ENCODE measurements at regions not wholly inside any gene's neighbourhood (a gene's known extent, or its start where the extent isn't known, plus 50 kb on each side); places are given as distances from the start of the nearest gene placed in this dataset.

DNA sequence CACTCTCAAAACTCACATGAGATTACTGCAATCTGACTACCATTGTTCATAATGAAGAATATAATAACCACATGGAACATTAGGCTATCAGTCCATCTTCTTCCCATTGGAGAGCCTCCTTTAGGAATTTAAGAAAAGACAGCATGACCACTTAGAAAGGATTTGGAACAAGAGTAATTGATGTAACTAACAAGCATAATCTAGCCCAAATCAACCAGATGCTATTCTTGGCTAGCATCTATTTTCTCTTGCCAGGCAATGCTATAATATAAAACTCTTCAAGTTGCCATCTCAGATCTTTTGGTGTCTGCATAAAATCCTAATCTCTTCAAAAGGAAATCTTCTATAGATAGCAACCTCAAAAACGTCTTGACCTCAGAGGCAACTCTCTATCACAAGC is 152.0 kb upstream of the REG3G start:
- in situ Hi-C loops (cut with MboI; ENCODE audit: low sequenced_read_pairs in 4 of 4): no loop called here
- TF ChIP-seq, protein P1, sequence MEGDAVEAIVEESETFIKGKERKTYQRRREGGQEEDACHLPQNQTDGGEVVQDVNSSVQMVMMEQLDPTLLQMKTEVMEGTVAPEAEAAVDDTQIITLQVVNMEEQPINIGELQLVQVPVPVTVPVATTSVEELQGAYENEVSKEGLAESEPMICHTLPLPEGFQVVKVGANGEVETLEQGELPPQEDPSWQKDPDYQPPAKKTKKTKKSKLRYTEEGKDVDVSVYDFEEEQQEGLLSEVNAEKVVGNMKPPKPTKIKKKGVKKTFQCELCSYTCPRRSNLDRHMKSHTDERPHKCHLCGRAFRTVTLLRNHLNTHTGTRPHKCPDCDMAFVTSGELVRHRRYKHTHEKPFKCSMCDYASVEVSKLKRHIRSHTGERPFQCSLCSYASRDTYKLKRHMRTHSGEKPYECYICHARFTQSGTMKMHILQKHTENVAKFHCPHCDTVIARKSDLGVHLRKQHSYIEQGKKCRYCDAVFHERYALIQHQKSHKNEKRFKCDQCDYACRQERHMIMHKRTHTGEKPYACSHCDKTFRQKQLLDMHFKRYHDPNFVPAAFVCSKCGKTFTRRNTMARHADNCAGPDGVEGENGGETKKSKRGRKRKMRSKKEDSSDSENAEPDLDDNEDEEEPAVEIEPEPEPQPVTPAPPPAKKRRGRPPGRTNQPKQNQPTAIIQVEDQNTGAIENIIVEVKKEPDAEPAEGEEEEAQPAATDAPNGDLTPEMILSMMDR (IDR thresholded peaks at IDR 0.05 in 4 of 5, conservative IDR thresholded peaks at IDR 0.05 in 1 of 5): no peak
- no peak for TF ChIP-seq POLR2A (IDR thresholded peaks at IDR 0.05)

DNA sequence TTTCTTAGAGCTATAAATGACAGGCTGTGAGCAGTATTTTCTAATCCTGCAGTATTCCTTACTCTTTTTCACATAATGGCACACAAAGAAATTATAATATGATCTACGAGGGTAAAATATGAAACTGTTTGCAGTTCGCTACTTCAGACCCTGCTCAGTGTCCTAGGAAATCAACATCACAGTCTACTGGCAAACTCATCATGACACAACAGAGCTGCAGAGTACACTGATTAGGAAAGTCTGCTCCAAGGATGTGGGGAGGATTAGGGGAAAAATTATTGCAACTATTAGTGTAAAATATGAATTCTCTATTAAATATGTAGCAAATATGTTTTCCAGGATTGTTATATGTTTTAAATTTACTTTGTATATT is 149.2 kb upstream of the REG3G start:
- ATAC-seq: no peak
- in situ Hi-C loops (cut with MboI; ENCODE audit: low sequenced_read_pairs in 4 of 4): no loop called here
- no peak for TF ChIP-seq POLR2A (IDR thresholded peaks at IDR 0.05)
- TF ChIP-seq, protein P1 (IDR thresholded peaks at IDR 0.05 in 4 of 5, conservative IDR thresholded peaks at IDR 0.05 in 1 of 5): no peak

More for the DNA sequence above, 152.0 kb upstream of the REG3G start:
- H3K4me3 ChIP-seq: no peak overlapping the region
- intact Hi-C loops (cut with DNase I; ENCODE audit: low total_unique reads): no loop called here
- H3K4me1 ChIP-seq: no peaks in the 10 kb centered on the region
- DNase-seq (no peak), ATAC-seq (no peak)
- H3K9me3 ChIP-seq: no peaks in the 10 kb centered on the region
- H3K27me3 ChIP-seq: no peaks in the 10 kb centered on the region
- H3K27ac ChIP-seq: no peak overlapping the region
- no peaks in the 10 kb centered on the region for H3K36me3 ChIP-seq

DNA sequence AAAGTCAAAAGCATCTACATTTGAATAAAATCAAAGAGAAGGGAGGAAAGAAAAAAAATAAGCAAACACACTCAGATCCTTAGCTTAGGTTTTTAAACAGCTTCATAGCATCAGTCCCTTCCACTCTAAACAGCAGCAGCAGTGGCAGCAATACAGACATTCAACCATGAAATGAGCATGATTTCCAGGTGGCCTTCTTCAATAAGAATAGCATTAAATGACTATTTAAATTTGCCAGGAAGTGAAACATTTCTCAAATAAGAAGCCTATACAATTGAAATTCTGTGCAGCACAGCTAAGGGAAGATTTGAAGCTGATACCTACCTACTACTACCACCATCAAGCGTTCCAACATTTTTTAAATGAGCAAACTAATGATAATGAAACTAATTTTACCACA is 138.1 kb upstream of the REG3G start:
- Histone ChIP-seq H3K4me3 (no peak overlapping the region), H3K36me3 (no peaks in the 10 kb centered on the region), H3K27ac (no peak overlapping the region), H3K27me3 (no peaks in the 10 kb centered on the region), H3K4me1 (no peaks in the 10 kb centered on the region), H3K9me3 (no peaks in the 10 kb centered on the region)
- in situ Hi-C loops (cut with MboI; ENCODE audit: low sequenced_read_pairs in 4 of 4): no loop called here
- TF ChIP-seq, protein P1 (IDR thresholded peaks at IDR 0.05 in 4 of 5, conservative IDR thresholded peaks at IDR 0.05 in 1 of 5): no peak
- TF ChIP-seq POLR2A (IDR thresholded peaks at IDR 0.05): no peak
- ATAC-seq (no peak), DNase-seq (no peak)
- intact Hi-C loops (cut with DNase I; ENCODE audit: low total_unique reads): no loop called here

More for the DNA sequence above, 149.2 kb upstream of the REG3G start:
- Histone ChIP-seq H3K36me3 (no peaks in the 10 kb centered on the region), H3K27me3 (no peaks in the 10 kb centered on the region), H3K4me3 (no peak overlapping the region), H3K27ac (no peak overlapping the region), H3K4me1 (no peaks in the 10 kb centered on the region), H3K9me3 (no peaks in the 10 kb centered on the region)
- DNase-seq: no peak
- intact Hi-C loops (cut with DNase I; ENCODE audit: low total_unique reads): no loop called here

DNA sequence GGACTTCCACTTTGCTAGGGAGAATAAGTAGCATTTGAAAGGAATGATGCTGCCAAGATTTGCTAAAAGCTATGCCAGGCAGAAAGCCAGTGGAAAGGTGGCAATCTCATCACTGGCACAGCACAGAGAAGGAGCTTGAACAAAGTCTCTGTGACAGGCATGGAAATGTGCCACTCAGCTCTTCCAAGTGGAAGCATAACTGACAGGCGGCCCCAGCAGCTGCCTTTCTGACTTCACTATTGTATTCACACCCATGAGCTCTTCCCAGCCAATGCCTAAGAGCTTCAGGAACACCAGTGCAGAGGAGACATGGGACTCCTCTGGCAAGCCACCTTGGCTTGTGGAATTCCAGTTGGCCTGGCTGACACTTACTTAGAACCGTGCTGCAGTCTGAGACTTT is 134.6 kb upstream of the REG3G start:
- no peaks in the 10 kb centered on the region for H3K4me1 ChIP-seq
- no peak for ATAC-seq
- no peaks in the 10 kb centered on the region for H3K9me3 ChIP-seq
- TF ChIP-seq, protein P1 (IDR thresholded peaks at IDR 0.05 in 4 of 5, conservative IDR thresholded peaks at IDR 0.05 in 1 of 5): no peak
- TF ChIP-seq POLR2A (IDR thresholded peaks at IDR 0.05): no peak
- H3K27ac ChIP-seq: no peak overlapping the region
- intact Hi-C loops (cut with DNase I; ENCODE audit: low total_unique reads) (no loop called here), in situ Hi-C loops (cut with MboI; ENCODE audit: low sequenced_read_pairs in 4 of 4) (no loop called here)
- no peak for DNase-seq
- H3K36me3 ChIP-seq: no peaks in the 10 kb centered on the region
- H3K27me3 ChIP-seq: no peaks in the 10 kb centered on the region
- H3K4me3 ChIP-seq: no peak overlapping the region

DNA sequence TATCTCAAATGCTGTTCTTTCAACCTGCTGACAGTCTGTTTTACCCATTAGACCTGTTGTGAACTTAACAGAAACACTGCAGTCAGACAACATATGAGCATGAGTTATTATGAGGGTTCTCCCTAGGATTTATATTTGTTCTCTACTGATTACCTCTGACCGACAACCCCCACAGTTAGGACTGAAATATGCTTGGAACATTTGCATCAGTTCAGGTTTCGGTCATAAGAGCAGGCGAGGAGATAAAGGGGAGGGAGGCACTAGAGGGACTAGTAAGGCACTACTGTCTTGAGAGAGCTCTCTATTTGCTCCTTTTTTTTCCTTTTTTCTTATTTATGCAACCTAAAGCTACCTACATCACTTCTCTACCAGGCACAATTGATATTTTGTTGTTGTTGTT is 133.2 kb upstream of the REG3G start:
- DNase-seq: no peak
- in situ Hi-C loops (cut with MboI; ENCODE audit: low sequenced_read_pairs in 4 of 4) (no loop called here), intact Hi-C loops (cut with DNase I; ENCODE audit: low total_unique reads) (no loop called here)
- no peaks in the 10 kb centered on the region for H3K9me3 ChIP-seq
- H3K4me1 ChIP-seq: no peaks in the 10 kb centered on the region
- ATAC-seq: no peak
- H3K27me3 ChIP-seq: no peaks in the 10 kb centered on the region
- H3K27ac ChIP-seq: no peak overlapping the region
- TF ChIP-seq POLR2A (IDR thresholded peaks at IDR 0.05): no peak
- H3K4me3 ChIP-seq: no peak overlapping the region
- H3K36me3 ChIP-seq: no peaks in the 10 kb centered on the region
